ENCODE measurements at regions not wholly inside any gene's neighbourhood (a gene's known extent, or its start where the extent isn't known, plus 50 kb on each side); places are given as distances from the start of the nearest gene placed in this dataset.

GRCh38 chr7:52479990-52480389 is 555.4 kb upstream of the POM121L12 start:
- DNase-seq (ENCODE audit: low read depth), result no peak

GRCh38 chr7:52475001-52475582 is 560.3 kb upstream of the POM121L12 start:
- DNase-seq (ENCODE audit: low read depth), result no peak

GRCh38 chr7:52473756-52474155 is 561.7 kb upstream of the POM121L12 start:
- DNase-seq (ENCODE audit: low read depth), result no peak

- no peak for DNase-seq (ENCODE audit: low read depth)
Measured at GRCh38 chr7:52472006-52472620, 563.3 kb upstream of the POM121L12 start.

- DNase-seq (ENCODE audit: low read depth), result no peak
Measured at GRCh38 chr7:52465216-52465615, 570.2 kb upstream of the POM121L12 start.

- no peak for DNase-seq (ENCODE audit: low read depth)
Measured at GRCh38 chr7:52463341-52463740, 572.1 kb upstream of the POM121L12 start.

- DNase-seq (ENCODE audit: low read depth), result no peak
Measured at GRCh38 chr7:52462474-52462873, 573.0 kb upstream of the POM121L12 start.

DNA sequence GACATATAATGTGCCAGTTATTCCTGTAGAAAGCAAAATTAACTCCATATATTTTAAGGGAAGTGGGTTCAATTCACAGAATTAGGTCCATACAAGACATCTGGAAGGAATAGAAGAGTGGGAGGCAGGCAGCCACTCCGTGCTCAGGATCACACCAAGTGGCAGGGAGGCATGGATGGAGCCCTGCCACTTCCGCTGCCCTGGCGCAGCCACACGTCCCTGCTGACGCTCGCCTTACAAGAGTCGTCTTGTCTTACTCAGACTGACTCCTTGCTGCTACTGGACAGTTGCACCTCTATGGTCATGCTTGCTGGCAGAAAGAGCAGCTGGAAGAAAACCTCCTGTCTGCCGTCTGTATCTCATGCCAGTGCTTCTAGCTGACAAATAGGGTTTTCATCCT is 579.9 kb upstream of the POM121L12 start:
- DNase-seq (ENCODE audit: low read depth), result no peak

- no peak for DNase-seq (ENCODE audit: low read depth)
Measured at GRCh38 chr7:52450816-52451215, 584.6 kb upstream of the POM121L12 start.

DNA sequence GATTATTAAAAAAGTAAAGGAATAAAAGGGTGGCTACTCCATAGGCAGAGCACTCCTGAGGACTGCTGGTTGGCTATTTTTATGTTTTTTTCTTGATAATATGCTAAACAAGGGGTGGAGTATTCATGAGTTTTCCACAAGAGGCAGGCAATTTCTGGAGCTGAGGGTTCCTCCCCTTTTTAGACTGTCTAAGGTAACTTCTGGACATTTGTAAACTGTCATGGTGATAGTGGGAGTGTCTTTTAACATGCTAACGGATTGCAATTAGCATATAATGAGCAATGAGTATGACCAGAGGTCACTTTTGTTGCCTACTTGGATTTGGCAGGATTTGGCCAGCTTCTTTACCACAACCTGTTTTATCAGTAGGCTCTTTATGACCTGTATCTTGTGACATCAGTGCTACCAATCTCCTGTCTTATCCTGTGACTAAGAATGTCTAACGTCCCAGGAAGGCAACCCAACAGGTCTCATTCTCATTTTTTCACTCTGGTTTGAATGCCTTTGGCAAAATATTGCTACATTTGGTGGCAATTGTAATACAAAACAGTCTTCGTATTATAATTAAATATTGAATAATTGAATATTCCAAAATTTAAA is 587.8 kb upstream of the POM121L12 start:
- no peak for DNase-seq (ENCODE audit: low read depth)

DNA sequence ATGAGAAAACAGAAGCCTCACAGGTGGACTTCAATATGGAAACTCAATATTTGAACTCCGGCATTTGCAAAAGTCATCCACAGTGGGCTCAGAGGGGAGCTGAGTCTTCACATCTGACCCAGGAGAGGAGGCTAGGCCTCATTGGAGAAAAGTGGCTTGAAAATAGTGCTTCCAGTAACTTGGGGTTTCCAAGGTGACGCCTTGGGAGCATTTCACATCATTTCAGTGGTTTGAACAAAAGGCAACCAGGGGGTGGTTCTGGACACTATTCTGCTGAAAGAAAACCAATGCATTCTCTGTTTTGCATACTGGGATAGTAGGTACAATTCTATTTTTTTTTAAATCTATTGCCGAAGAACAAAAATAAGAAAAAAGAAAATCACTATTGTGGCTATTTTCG is 599.2 kb upstream of the POM121L12 start:
- no peak for DNase-seq (ENCODE audit: low read depth)

DNA sequence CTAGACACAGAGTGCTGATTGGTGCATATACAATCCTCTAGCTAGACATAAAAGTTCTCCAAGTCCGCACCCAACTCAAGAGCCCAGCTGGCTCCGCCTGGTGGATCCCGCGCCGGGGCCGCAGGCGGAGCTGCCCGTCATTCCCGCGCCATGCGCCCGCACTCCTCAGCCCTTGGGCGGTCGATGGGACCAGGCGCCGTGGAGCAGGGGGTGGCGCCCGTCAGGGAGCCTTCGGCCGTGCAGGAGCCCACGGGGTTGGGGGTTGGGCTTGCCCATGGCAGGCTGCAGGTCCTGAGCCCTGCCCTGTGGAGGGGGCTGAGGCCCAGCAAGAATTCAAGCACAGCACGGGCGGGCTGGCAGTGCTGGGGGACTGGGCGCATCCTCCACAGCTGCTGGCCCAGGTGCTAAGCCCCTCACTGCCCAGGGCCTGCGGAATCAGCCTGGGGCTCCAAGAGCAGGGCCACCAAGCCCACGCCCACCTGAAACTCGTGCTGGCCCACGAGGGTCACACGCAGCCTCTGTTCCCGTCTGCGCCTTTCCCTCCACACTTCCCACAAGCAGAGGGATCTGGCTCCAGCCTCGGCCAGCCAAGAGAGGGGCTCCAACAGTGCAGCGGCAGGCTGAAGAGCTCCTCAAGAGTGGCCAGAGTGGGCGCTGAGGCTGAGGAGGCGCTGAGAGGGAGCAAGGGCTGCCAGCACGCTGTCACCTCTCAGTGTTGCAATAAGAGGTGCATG is 604.2 kb upstream of the POM121L12 start:
- DNase-seq (ENCODE audit: low read depth), result no peak

GRCh38 chr7:52423251-52423650 is 612.2 kb upstream of the POM121L12 start:
- no peak for DNase-seq (ENCODE audit: low read depth)

- no peak for DNase-seq (ENCODE audit: low read depth)
Measured at GRCh38 chr7:52413051-52413450, 622.4 kb upstream of the POM121L12 start.

GRCh38 chr7:52410032-52410431 is 625.4 kb upstream of the POM121L12 start:
- DNase-seq (ENCODE audit: low read depth), result no peak

- DNase-seq (ENCODE audit: low read depth), result no peak
Measured at GRCh38 chr7:52406808-52407207, 628.6 kb upstream of the POM121L12 start.

DNA sequence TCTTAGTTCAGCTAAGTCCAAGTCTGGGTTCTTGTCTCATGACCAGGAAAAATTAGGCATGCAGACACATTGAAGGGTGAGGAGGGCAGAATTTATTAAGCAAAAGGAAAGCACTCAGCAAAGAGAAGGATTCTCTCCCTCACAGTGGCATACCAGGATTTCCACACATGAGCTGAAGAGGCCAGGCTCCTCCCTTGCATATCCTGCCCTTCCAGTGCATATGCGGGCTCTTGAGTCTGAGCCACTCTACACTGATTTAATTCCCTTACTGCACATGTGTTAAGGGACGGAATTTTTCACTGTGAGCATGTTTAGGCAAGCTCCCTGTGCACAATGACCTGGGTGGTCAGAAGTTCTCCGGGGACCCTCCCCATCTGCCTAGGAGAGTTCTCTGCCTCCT is 652.7 kb upstream of the POM121L12 start:
- DNase-seq (ENCODE audit: low read depth), result no peak

DNA sequence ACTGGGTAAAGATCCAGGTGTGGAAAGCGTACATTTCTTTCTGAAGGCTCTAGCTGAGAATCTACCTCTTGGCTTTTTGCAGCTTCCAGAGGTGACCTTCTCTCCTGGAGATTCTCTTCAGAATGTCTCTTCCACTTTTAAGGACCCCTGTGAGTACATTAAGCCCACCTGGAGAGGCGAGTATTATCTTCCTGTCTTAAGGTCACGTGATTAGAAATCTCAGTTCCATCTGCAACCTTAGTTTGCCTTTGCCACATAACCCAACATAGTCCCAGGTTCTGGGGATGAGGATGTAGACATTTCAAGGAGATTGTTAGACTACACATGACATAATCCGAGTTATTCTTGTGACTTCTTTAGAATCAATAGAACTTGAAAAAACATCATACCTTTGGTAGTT is 665.5 kb upstream of the POM121L12 start:
- DNase-seq (ENCODE audit: low read depth), result no peak

GRCh38 chr7:52365349-52365748 is 670.1 kb upstream of the POM121L12 start:
- DNase-seq (ENCODE audit: low read depth), result no peak

GRCh38 chr7:52362521-52362920 is 672.9 kb upstream of the POM121L12 start:
- no peak for DNase-seq (ENCODE audit: low read depth)

DNA sequence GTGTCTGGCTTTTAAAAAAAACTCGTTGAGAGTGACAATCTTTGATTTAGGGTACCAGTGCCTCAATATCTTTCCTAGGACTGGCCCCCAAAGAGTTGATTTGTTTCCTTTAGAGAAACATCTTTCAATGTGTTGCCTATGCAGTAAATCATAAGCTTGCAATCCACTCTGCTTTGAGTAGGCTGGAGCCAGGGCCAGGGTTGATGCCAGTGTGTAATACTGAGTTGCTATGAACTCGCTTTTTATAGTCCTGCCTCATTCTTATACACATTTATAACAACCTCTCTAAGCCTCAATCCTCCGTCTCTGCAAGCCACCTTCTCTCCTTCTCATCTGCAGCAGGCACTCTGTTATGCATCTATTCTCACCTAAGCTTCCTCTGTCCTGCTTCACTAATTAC is 674.9 kb upstream of the POM121L12 start:
- DNase-seq (ENCODE audit: low read depth), result no peak

GRCh38 chr7:52355053-52355452 is 680.4 kb upstream of the POM121L12 start:
- no peak for DNase-seq (ENCODE audit: low read depth)

Data from non-pigmented ciliary epithelial cell (primary cell).